Mesenchymal stem cell (in vitro differentiated cells and primary cell): ENCODE measurements at regions not wholly inside any gene's neighbourhood (a gene's known extent, or its start where the extent isn't known, plus 50 kb on each side); places are given as distances from the start of the nearest gene placed in this dataset.

Source experiments
- DNase-seq: peaks from one replicate; pipeline ENCODE4 v3.0.0-alpha.2; 2013
- H2AFZ ChIP-seq: one replicate; pipeline ENCODE4 v1.6.1; 2013; ENCODE audit warnings: low read depth, mild to moderate bottlenecking, control low read depth, inconsistent platforms, low read length, moderate library complexity
- H2AK5ac ChIP-seq: 2 replicates; pipeline ENCODE4 v1.6.1; 2013; ENCODE audit warnings: low read length, moderate library complexity, mild to moderate bottlenecking, inconsistent platforms; ENCODE audit not compliant: severe bottlenecking
- H2BK120ac ChIP-seq: one replicate; pipeline ENCODE4 v1.6.1; 2013; ENCODE audit warnings: low read depth, mild to moderate bottlenecking, inconsistent platforms, low read length, moderate library complexity
- H2BK12ac ChIP-seq, 2 experiments: one replicate each; pipeline ENCODE4 v1.6.1; 2013; ENCODE audit warnings: inconsistent platforms in 2 of 2, low read length in 2 of 2, mild to moderate bottlenecking in 2 of 2, moderate library complexity in 2 of 2, control low read depth in 1 of 2
- H2BK15ac ChIP-seq: one replicate; pipeline ENCODE4 v1.6.1; 2013; ENCODE audit warnings: mild to moderate bottlenecking, low read depth, inconsistent platforms; ENCODE audit not compliant: poor library complexity, severe bottlenecking
- H2BK5ac ChIP-seq: 2 replicates; pipeline ENCODE4 v1.6.1; 2013; ENCODE audit warnings: low read depth, mild to moderate bottlenecking, low read length, control low read depth, inconsistent platforms; ENCODE audit not compliant: poor library complexity, severe bottlenecking
- H3K14ac ChIP-seq, 2 experiments: one replicate each; pipeline ENCODE4 v1.6.1; 2013; ENCODE audit warnings: inconsistent platforms in 2 of 2, low read length in 2 of 2, control low read depth in 1 of 2, mild to moderate bottlenecking in 1 of 2, moderate library complexity in 1 of 2
- H3K18ac ChIP-seq, 2 experiments: one replicate each; pipeline ENCODE4 v1.6.1; 2013; ENCODE audit warnings: inconsistent platforms in 2 of 2, low read length in 2 of 2, control low read depth in 1 of 2, low read depth in 1 of 2, mild to moderate bottlenecking in 1 of 2
- H3K23ac ChIP-seq, 2 experiments: one replicate each; pipeline ENCODE4 v1.6.1; 2013; ENCODE audit warnings: inconsistent platforms in 2 of 2, low read length in 2 of 2, mild to moderate bottlenecking in 2 of 2, moderate library complexity in 2 of 2, control low read depth in 1 of 2
- H3K27ac ChIP-seq: 2 replicates; pipeline ENCODE4 v1.5.1; 2013; ENCODE audit warnings: mild to moderate bottlenecking, moderate library complexity, low read length, control low read depth, inconsistent platforms; ENCODE audit not compliant: poor library complexity, severe bottlenecking
- H3K27me3 ChIP-seq, 2 experiments: 2 replicates each; pipeline versions ENCODE4 v1.6.1 to v1.7.0; 2013; ENCODE audit warnings: low read length in 2 of 2, mild to moderate bottlenecking in 2 of 2, moderate library complexity in 2 of 2, control low read depth in 1 of 2, inconsistent platforms in 1 of 2; ENCODE audit not compliant: control insufficient read depth in 1 of 2, insufficient read depth in 1 of 2
- H3K36me3 ChIP-seq, 2 experiments: 2 replicates each; pipeline versions ENCODE4 v1.6.1 to v1.7.0; 2013; ENCODE audit warnings: low read length in 2 of 2, control low read depth in 1 of 2, inconsistent platforms in 1 of 2, low read depth in 1 of 2, mild to moderate bottlenecking in 1 of 2; ENCODE audit not compliant: insufficient read depth in 2 of 2, control insufficient read depth in 1 of 2
- H3K4ac ChIP-seq, 2 experiments: one replicate each; pipeline ENCODE4 v1.6.1; 2013; ENCODE audit warnings: inconsistent platforms in 2 of 2, low read length in 2 of 2, mild to moderate bottlenecking in 2 of 2, moderate library complexity in 2 of 2, control low read depth in 1 of 2, low read depth in 1 of 2
- H3K4me1 ChIP-seq: 2 replicates; pipeline ENCODE4 v1.6.1; 2013; ENCODE audit warnings: low read depth, low read length, control low read depth; ENCODE audit not compliant: control insufficient read depth, insufficient read depth
- H3K4me2 ChIP-seq: 2 replicates; pipeline ENCODE4 v1.6.1; 2013; ENCODE audit warnings: low read length, mild to moderate bottlenecking, inconsistent platforms; ENCODE audit not compliant: poor library complexity, severe bottlenecking
- H3K4me3 ChIP-seq, 2 experiments: 2 replicates each; pipeline versions ENCODE4 v1.5.1 to v1.7.0; 2013; ENCODE audit warnings: low read length in 2 of 2, mild to moderate bottlenecking in 2 of 2, control low read depth in 1 of 2, low read depth in 1 of 2; ENCODE audit not compliant: insufficient read depth in 1 of 2
- H3K79me1 ChIP-seq: replicated peaks from 2 replicates; pipeline ENCODE4 v1.6.1; 2013; ENCODE audit warnings: mild to moderate bottlenecking, control low read depth, low read length, inconsistent platforms; ENCODE audit not compliant: poor library complexity, severe bottlenecking
- H3K9ac ChIP-seq: 2 replicates; pipeline ENCODE4 v1.7.0; 2013; ENCODE audit warnings: mild to moderate bottlenecking, low read length, moderate library complexity
- H3K9me3 ChIP-seq: 2 replicates; pipeline ENCODE4 v1.7.0; 2013; ENCODE audit warnings: mild to moderate bottlenecking, low read length; ENCODE audit not compliant: control insufficient read depth
- H4K8ac ChIP-seq: one replicate; pipeline ENCODE4 v1.6.1; 2013; ENCODE audit warnings: inconsistent platforms, mild to moderate bottlenecking, low read length, moderate library complexity
- H4K91ac ChIP-seq: one replicate; pipeline ENCODE4 v1.6.1; 2013; ENCODE audit warnings: mild to moderate bottlenecking, low read length, inconsistent platforms
- WGBS: methylation state at CpG from one replicate; pipeline ENCODE4 v1.1.7; 2013; ENCODE audit warnings: mixed read lengths; 5-methylcytosine and 5-hydroxymethylcytosine counted together

- H2AFZ ChIP-seq: no peak overlapping the region
- no peaks in the 10 kb centered on the region for H3K36me3 ChIP-seq
- H3K23ac ChIP-seq: no peak overlapping the region
- H3K27me3 ChIP-seq: no peaks in the 10 kb centered on the region
- no peak overlapping the region for H3K27ac ChIP-seq
- no peak overlapping the region for H3K9ac ChIP-seq
- no peak overlapping the region for H3K18ac ChIP-seq
- peak overlapping the region in 1 of 2 experiments; percentile 60 for H3K14ac ChIP-seq
- no peak overlapping the region for H2BK120ac ChIP-seq
- H2BK12ac ChIP-seq: no peak overlapping the region
- H3K4ac ChIP-seq: no peak overlapping the region
- H2BK5ac ChIP-seq: no peak overlapping the region
- no peak overlapping the region for H3K4me3 ChIP-seq
- no peaks in the 10 kb centered on the region for H3K4me1 ChIP-seq
- WGBS: 86% methylated on average over 2 of the region's 2 CpGs
- no peaks in the 10 kb centered on the region for H3K9me3 ChIP-seq
- H3K4me2 ChIP-seq: no peak overlapping the region
- no peak for DNase-seq
- no peak overlapping the region for H4K8ac ChIP-seq
- no peak overlapping the region for H4K91ac ChIP-seq
- H2BK15ac ChIP-seq: no peak overlapping the region
- no peaks in the 10 kb centered on the region for H3K79me1 ChIP-seq
- no peak overlapping the region for H2AK5ac ChIP-seq
Measured at GRCh38 chr18:28476302-28476701, 299.4 kb upstream of the CDH2 start.

- H3K4me2 ChIP-seq: no peak overlapping the region
- no peak overlapping the region for H2BK15ac ChIP-seq
- no peaks in the 10 kb centered on the region for H3K36me3 ChIP-seq
- no peaks in the 10 kb centered on the region for H3K79me1 ChIP-seq
- peaks cover 11% of the 10 kb centered on the region for H3K9me3 ChIP-seq
- H4K91ac ChIP-seq: no peak overlapping the region
- H3K9ac ChIP-seq: no peak overlapping the region
- no peaks in the 10 kb centered on the region for H3K4me1 ChIP-seq
- WGBS: no CpG with 5 or more reads among the region's 2 CpGs
- no peak overlapping the region for H2BK12ac ChIP-seq
- no peak overlapping the region for H3K14ac ChIP-seq
- H2AFZ ChIP-seq: no peak overlapping the region
- H3K23ac ChIP-seq: no peak overlapping the region
- no peak overlapping the region for H3K27ac ChIP-seq
- H4K8ac ChIP-seq: no peak overlapping the region
- H3K4ac ChIP-seq: no peak overlapping the region
- DNase-seq: peak; percentile 22
- H2BK5ac ChIP-seq: no peak overlapping the region
- H3K4me3 ChIP-seq: no peak overlapping the region
- no peak overlapping the region for H2BK120ac ChIP-seq
- H3K18ac ChIP-seq: no peak overlapping the region
- H3K27me3 ChIP-seq: no peaks in the 10 kb centered on the region
- H2AK5ac ChIP-seq: no peak overlapping the region
Measured at GRCh38 chr18:28469946-28470345, 293.0 kb upstream of the CDH2 start.

DNA sequence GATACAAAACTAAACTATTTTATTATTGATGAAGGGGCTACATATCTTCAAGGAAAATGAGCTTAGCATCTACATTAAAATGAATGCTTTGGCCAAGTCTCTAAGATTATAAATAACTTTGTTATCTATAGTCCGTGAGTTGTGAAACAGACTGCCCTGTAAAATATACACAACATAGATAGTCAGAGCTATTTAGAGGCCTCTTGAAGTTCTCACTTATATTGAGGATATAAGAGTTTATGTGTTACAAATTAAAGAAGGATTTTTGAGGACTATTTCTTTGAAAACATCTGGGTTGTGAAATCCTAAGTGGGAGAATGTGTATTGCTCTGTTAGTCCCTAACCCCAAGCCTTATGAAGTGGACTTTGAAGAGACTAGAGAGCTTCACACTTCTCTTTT, 292.0 kb upstream of the CDH2 start:
- WGBS: no CpG with 5 or more reads among the region's 1 CpG
- Histone ChIP-seq H3K9ac (no peak overlapping the region), H3K4ac (no peak overlapping the region), H3K27ac (no peak overlapping the region), H3K79me1 (no peaks in the 10 kb centered on the region), H3K23ac (no peak overlapping the region), H2AK5ac (no peak overlapping the region), H3K27me3 (no peaks in the 10 kb centered on the region), H3K9me3 (peaks cover 11% of the 10 kb centered on the region), H4K91ac (no peak overlapping the region), H3K4me3 (no peak overlapping the region), H4K8ac (no peak overlapping the region), H2BK5ac (no peak overlapping the region), H3K4me1 (no peaks in the 10 kb centered on the region), H2BK12ac (no peak overlapping the region), H2BK15ac (no peak overlapping the region), H3K18ac (no peak overlapping the region), H3K36me3 (no peaks in the 10 kb centered on the region), H3K4me2 (no peak overlapping the region), H3K14ac (no peak overlapping the region), H2BK120ac (no peak overlapping the region), H2AFZ (no peak overlapping the region)
- DNase-seq: peak; percentile 69

DNA sequence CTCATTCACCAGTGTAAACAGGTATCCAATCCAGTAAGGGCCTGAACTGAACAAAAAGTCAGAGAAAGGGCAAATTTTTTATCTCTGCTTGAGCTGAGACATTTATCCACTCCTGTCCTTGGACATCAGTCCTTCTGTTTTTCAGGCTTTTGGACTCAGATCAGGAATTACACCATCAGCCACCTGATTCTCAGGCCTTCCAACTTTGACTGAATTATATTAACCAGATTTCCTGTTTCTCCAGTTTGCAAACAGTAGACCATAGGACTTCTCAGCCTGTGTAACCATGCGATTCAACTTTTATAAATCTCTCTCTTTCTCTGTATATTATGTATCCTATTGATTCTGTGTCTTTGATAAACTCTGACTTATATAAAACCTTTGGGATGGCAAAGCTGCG, 289.3 kb upstream of the CDH2 start:
- WGBS: 100% methylated on average over 1 of the region's 2 CpGs

More for the DNA sequence above, 289.3 kb upstream of the CDH2 start:
- Histone ChIP-seq H3K4me3 (no peak overlapping the region), H3K9me3 (peaks cover 11% of the 10 kb centered on the region), H4K91ac (no peak overlapping the region), H2BK12ac (no peak overlapping the region), H3K79me1 (no peaks in the 10 kb centered on the region), H3K36me3 (no peaks in the 10 kb centered on the region), H3K27me3 (no peaks in the 10 kb centered on the region), H3K4ac (no peak overlapping the region), H2AK5ac (no peak overlapping the region), H2BK120ac (no peak overlapping the region), H3K23ac (no peak overlapping the region), H3K27ac (no peak overlapping the region), H2AFZ (no peak overlapping the region), H4K8ac (no peak overlapping the region), H2BK15ac (no peak overlapping the region), H3K9ac (no peak overlapping the region), H3K14ac (no peak overlapping the region), H3K4me2 (no peak overlapping the region), H3K4me1 (no peaks in the 10 kb centered on the region), H3K18ac (no peak overlapping the region), H2BK5ac (no peak overlapping the region)
- no peak for DNase-seq
